ENCODE measurements at regions not wholly inside any gene's neighbourhood (a gene's known extent, or its start where the extent isn't known, plus 50 kb on each side); places are given as distances from the start of the nearest gene placed in this dataset.
"Not testable (repeated sequence)": the region's sequence is repeated elsewhere in the genome, so short reads cannot be mapped to it uniquely, and the experiment has no call there.

- no peak for DNase-seq (ENCODE audit: low spot score)
Observed at GRCh38 chr3:74413547-74414241, 200.8 kb downstream of the CNTN3 start.

- no peak for DNase-seq (ENCODE audit: low spot score)
Observed at GRCh38 chr3:74410276-74410941, 204.1 kb downstream of the CNTN3 start.

- DNase-seq (ENCODE audit: low spot score), result no peak
Observed at GRCh38 chr3:74409066-74409465, 205.4 kb downstream of the CNTN3 start.

GRCh38 chr3:74403307-74403706, 211.2 kb downstream of the CNTN3 start:
- peak; percentile 35 for DNase-seq (ENCODE audit: low spot score)

- no peak for DNase-seq (ENCODE audit: low spot score)
Observed at GRCh38 chr3:74402821-74403220, 211.6 kb downstream of the CNTN3 start.

- DNase-seq (ENCODE audit: low spot score), result no peak
Observed at GRCh38 chr3:74393426-74393825, 221.0 kb downstream of the CNTN3 start.

- peak; percentile 61 for DNase-seq (ENCODE audit: low spot score)
Observed at GRCh38 chr3:74390121-74390877, 224.2 kb downstream of the CNTN3 start.

- peak; percentile 3 for DNase-seq (ENCODE audit: low spot score)
Observed at GRCh38 chr3:74387111-74387735, 227.2 kb downstream of the CNTN3 start.

- DNase-seq (ENCODE audit: low spot score), result no peak
Observed at GRCh38 chr3:74384159-74384558, 230.3 kb downstream of the CNTN3 start.

GRCh38 chr3:74377669-74378068, 236.8 kb downstream of the CNTN3 start:
- no peak for DNase-seq (ENCODE audit: low spot score)

- not testable (repeated sequence) for DNase-seq (ENCODE audit: low spot score)
Observed at GRCh38 chr3:74376323-74376722, 238.1 kb downstream of the CNTN3 start.

GRCh38 chr3:74375653-74376052, 238.8 kb downstream of the CNTN3 start:
- no peak for DNase-seq (ENCODE audit: low spot score)

GRCh38 chr3:74372743-74373142, 241.7 kb downstream of the CNTN3 start:
- no peak for DNase-seq (ENCODE audit: low spot score)

GRCh38 chr3:74370342-74370741, 244.1 kb downstream of the CNTN3 start:
- no peak for DNase-seq (ENCODE audit: low spot score)

GRCh38 chr3:74366331-74366730, 248.1 kb downstream of the CNTN3 start:
- DNase-seq (ENCODE audit: low spot score), result no peak

GRCh38 chr3:74363346-74363745, 251.1 kb downstream of the CNTN3 start:
- no peak for DNase-seq (ENCODE audit: low spot score)

GRCh38 chr3:74360406-74360805, 254.1 kb downstream of the CNTN3 start:
- DNase-seq (ENCODE audit: low spot score), result no peak

- DNase-seq (ENCODE audit: low spot score), result no peak
Observed at GRCh38 chr3:74357881-74358280, 256.6 kb downstream of the CNTN3 start.

- DNase-seq (ENCODE audit: low spot score), result no peak
Observed at GRCh38 chr3:74353039-74353438, 261.4 kb downstream of the CNTN3 start.

- no peak for DNase-seq (ENCODE audit: low spot score)
Observed at GRCh38 chr3:74352166-74352565, 262.3 kb downstream of the CNTN3 start.

- DNase-seq (ENCODE audit: low spot score), result no peak
Observed at GRCh38 chr3:74351213-74351612, 263.2 kb downstream of the CNTN3 start.

- no peak for DNase-seq (ENCODE audit: low spot score)
Observed at GRCh38 chr3:74349015-74349414, 265.4 kb downstream of the CNTN3 start.

All from GM03348 (cell line).